HG03045 (cell line): ENCODE measurements at regions not wholly inside any gene's neighbourhood (a gene's known extent, or its start where the extent isn't known, plus 50 kb on each side); places are given as distances from the start of the nearest gene placed in this dataset.

Experiments
- ATAC-seq: cut with Tn5 transposase; IDR thresholded peaks from one replicate; pipeline ENCODE4 v1.9.1; 2021; ENCODE audit warnings: mild to moderate bottlenecking, moderate library complexity; ENCODE audit not compliant: unreplicated experiment

- ATAC-seq, result no peak
Observed at GRCh38 chr13:31049833-31050232, 111.9 kb downstream of the HSPH1 start.

DNA sequence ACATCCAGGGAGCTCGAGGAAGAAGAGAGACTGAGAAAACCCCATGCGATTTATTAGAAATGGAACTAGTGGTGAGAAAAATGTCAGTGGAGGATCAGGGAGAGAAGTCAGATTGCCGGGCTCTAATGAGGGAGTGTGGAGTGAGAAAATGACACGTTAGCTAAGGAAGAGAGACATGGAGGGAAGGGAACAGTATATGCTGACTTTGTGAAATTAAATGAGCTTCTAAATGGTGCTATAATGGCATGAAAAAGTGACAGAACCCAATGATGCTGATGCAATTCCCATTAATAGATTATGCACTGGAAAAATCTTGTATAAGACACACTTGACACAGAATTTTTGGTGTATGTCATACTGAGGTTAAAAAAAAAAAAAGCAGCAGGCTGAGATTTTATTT is 112.6 kb downstream of the HSPH1 start:
- ATAC-seq, result no peak

DNA sequence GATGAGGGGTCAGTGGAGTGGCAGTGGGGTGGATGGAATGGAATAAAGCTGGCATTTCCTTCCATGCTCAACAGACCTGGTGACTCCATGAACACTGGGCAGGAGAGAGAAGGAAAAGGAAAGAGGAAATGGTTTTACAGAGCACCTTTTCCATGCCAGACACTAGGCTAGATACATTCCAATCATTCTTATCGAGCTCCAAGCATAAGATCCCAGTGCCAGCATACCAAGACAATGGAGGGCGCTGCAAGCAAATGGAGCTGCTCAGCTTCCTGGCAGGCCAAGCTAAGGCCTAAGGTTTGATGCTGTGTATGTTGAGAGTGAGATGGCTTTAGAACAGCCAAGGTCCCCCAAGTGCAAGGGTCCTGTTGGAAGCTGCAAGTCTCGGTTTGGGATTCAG is 113.2 kb downstream of the HSPH1 start:
- no peak for ATAC-seq

GRCh38 chr13:31046711-31047279 is 114.3 kb downstream of the TEX26 start:
- ATAC-seq, result no peak

DNA sequence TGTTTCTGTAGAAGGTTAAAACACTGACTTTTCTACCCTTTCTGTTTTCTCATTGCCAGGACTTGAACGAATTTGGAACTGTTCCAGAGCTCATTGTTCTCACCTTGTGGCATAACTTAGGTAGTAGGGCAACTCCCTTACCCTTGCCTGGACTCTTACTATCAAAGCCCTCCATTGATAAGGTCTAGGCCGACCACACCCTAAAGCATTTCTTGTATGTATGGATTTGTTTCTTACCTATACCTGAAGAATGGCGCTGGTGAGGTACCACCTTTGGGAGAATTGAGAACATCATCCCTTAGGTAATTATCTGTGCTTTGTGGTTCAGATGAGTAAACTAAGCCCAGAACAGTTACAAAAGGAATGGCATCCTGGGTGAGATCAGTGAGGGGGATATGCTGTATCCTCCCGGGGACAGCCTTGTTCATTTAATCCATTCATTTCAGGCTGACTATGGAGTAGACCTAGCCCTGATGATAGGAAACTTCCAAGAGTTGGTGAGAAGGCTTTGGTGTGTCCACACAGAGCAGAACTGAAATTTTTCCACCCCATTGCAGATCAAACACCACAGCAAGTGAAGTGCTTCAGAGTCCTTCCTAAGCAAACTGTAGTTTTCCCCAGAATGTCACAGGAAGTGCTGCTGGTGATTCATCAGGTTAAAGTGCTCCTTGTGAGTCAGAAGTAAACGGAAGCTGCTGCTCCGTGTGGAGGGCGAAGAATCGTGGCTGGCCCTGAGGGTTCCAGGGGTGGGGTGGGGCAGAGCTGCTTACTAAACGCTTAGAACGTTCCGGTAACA is 113.0 kb downstream of the TEX26 start:
- no peak for ATAC-seq

GRCh38 chr13:31044364-31045285 is 112.2 kb downstream of the TEX26 start:
- ATAC-seq, result peak; percentile 75

- no peak for ATAC-seq
Observed at GRCh38 chr13:31043957-31044356, 111.5 kb downstream of the TEX26 start.

- ATAC-seq, result no peak
Observed at GRCh38 chr13:31042481-31043165, 110.2 kb downstream of the TEX26 start.

DNA sequence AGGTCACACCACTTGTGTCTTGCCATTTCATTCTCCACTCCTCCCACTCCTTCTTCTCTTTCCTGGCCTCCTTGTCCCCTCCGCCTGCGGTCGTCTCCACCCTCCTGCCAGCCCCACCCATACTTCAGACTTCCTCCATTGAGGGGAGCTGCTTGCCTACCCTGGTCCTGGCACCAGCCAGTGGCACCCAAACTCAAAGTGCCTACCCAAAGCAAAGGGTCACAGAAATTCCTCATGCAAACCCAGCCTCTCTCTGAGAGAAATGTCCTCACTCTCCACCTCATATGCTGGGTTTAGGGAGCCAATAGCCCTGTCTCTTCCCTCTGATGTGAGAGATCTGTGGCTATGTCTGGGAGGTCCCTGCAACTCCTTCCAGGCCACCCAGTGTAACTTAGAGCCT is 109.6 kb downstream of the TEX26 start:
- ATAC-seq, result no peak

GRCh38 chr13:31038834-31039552 is 106.5 kb downstream of the TEX26 start:
- ATAC-seq, result peak; percentile 80

DNA sequence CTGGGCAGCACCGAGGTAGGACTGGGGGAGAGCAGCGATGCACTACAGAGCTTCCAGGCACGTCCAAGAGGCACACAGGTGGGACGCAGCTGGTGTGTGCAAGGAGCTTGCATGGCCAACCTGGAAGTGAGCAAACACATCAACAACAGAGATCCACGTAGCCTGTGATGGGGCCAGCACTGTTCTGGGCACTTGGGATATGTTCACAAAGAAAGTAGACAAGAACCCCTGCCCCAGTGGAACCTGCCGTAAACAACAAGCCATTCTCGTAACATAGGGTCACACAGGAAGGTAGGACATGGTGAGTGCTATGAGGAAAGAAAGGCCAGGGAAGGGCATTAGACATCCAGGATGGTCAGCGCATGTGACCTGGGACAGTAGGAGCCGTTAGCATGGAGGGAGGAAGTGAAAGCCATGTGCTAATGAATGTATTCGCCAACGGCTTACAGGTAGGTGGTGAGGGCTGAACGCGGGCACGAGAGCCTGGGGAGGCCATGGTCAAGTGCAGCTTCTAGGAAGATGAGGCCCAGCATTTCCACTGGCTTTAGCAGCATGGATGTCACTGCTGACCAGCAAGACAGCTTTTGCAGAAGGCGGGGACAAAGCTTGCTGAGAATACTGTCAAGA is 105.5 kb downstream of the TEX26 start:
- ATAC-seq, result no peak

- ATAC-seq, result no peak
Observed at GRCh38 chr13:31036731-31037695, 104.6 kb downstream of the TEX26 start.

- no peak for ATAC-seq
Observed at GRCh38 chr13:31035185-31035965, 102.9 kb downstream of the TEX26 start.

DNA sequence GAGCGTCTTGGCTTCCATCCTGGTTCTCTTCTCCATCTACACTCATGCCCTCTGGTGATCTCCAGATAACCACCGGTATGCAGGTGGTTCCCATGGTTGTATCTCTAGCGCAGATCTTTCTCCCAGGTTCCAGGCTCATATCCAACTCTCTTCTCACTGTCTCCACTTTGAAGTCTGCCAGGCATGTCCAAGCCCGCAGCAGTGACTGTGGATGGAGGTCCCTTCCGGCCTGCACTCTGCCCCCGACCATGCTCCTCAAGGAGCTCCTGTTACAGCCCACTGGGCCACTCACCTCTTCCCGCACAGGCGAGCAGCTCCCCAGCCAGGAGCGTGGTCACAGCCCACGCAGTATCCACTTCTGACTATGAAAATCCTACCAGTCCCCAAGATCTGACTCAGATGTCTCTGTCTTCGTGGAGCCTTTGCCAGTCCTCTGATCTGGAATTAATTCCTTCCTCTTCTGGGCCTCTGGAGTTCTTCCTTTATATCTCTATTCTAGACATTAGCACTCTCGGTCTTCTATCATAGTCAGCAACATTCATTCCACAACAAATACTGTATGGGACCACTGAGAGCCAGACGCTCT is 100.2 kb downstream of the TEX26 start:
- ATAC-seq, result no peak

- ATAC-seq, result no peak
Observed at GRCh38 chr13:31031482-31031881, 99.0 kb downstream of the TEX26 start.

- ATAC-seq, result no peak
Observed at GRCh38 chr13:31029102-31029501, 96.6 kb downstream of the TEX26 start.

- no peak for ATAC-seq
Observed at GRCh38 chr13:31027136-31027535, 94.7 kb downstream of the TEX26 start.
